MM.1S (cell line): ENCODE measurements at regions not wholly inside any gene's neighbourhood (a gene's known extent, or its start where the extent isn't known, plus 50 kb on each side); places are given as distances from the start of the nearest gene placed in this dataset.
"Not testable (repeated sequence)": the region's sequence is repeated elsewhere in the genome, so short reads cannot be mapped to it uniquely, and the experiment has no call there.

Experiments used
- DNase-seq: peaks from one replicate; pipeline ENCODE4 v3.0.0-alpha.2; 2015
- H2AFZ ChIP-seq: fragments of 300-600 bp; sonication (generic); 2 replicates; pipeline ENCODE4 v1.6.0; 2016; ENCODE audit warnings: antibody characterized with exemption, low read length
- H3F3A ChIP-seq: fragments of 300-600 bp; sonication (generic); 2 replicates; pipeline ENCODE4 v1.6.1; 2016; ENCODE audit warnings: mild to moderate bottlenecking, antibody characterized with exemption, low read length, moderate library complexity, mixed read lengths; ENCODE audit not compliant: insufficient read depth
- H3K27ac ChIP-seq: fragments of 300-600 bp; sonication (generic); 2 replicates; pipeline ENCODE4 v1.5.1; 2016; ENCODE audit warnings: mild to moderate bottlenecking, low read length
- H3K27me3 ChIP-seq: fragments of 300-600 bp; sonication (generic); replicated peaks from 2 replicates; pipeline ENCODE4 v1.6.0; 2016; ENCODE audit warnings: low read length; ENCODE audit not compliant: insufficient read depth
- H3K36me3 ChIP-seq: fragments of 300-600 bp; sonication (generic); replicated peaks from 2 replicates; pipeline ENCODE4 v1.6.1; 2016; ENCODE audit warnings: mild to moderate bottlenecking, low read length, mixed read lengths; ENCODE audit not compliant: insufficient read depth
- H3K4me1 ChIP-seq: fragments of 300-600 bp; sonication (generic); 2 replicates; pipeline ENCODE4 v1.6.1; 2016; ENCODE audit warnings: low read length, mixed read lengths
- H3K4me2 ChIP-seq: fragments of 300-600 bp; sonication (generic); 2 replicates; pipeline ENCODE4 v1.6.0; 2016; ENCODE audit warnings: low read depth, low read length
- H3K4me3 ChIP-seq: fragments of 300-600 bp; sonication (generic); 2 replicates; pipeline ENCODE4 v1.5.1; 2016; ENCODE audit warnings: low read length, mixed read lengths
- H3K79me2 ChIP-seq: fragments of 300-600 bp; sonication (generic); 2 replicates; pipeline ENCODE4 v1.6.1; 2016; ENCODE audit warnings: mixed run types, low read length, mixed read lengths
- H3K9ac ChIP-seq: fragments of 300-600 bp; sonication (generic); 2 replicates; pipeline ENCODE4 v1.6.1; 2016; ENCODE audit warnings: low read length, mixed read lengths
- H3K9me2 ChIP-seq: fragments of 300-600 bp; sonication (generic); replicated peaks from 2 replicates; pipeline ENCODE4 v1.6.1; 2016; ENCODE audit warnings: mild to moderate bottlenecking, low read length, mixed read lengths; ENCODE audit not compliant: insufficient read depth
- H3K9me3 ChIP-seq: fragments of 300-600 bp; sonication (generic); replicated peaks from 2 replicates; pipeline ENCODE4 v1.6.1; 2016; ENCODE audit warnings: mild to moderate bottlenecking, low read length, mixed read lengths; ENCODE audit not compliant: insufficient read depth
- H4K20me1 ChIP-seq: fragments of 300-600 bp; sonication (generic); 2 replicates; pipeline ENCODE4 v1.6.1; 2016; ENCODE audit warnings: mild to moderate bottlenecking, low read length, moderate library complexity, mixed read lengths; ENCODE audit not compliant: insufficient read depth
- CTCF ChIP-seq: fragments of 300-600 bp; sonication (generic); IDR thresholded peaks from 2 replicates; pipeline ENCODE4 v1.5.1; 2016; ENCODE audit warnings: antibody characterized with exemption, low read length, mixed read lengths
- EZH2 ChIP-seq: fragments of 300-600 bp; sonication (generic); optimal IDR thresholded peaks from 2 replicates; pipeline ENCODE3; 2017; ENCODE audit warnings: low read depth, mild to moderate bottlenecking, antibody characterized with exemption, low read length, mixed read lengths
- EZH2phosphoT487 ChIP-seq: fragments of 300-600 bp; sonication (generic); IDR thresholded peaks from 2 replicates; pipeline ENCODE4 v1.6.1; 2018; ENCODE audit warnings: antibody characterized with exemption, low read length

DNA sequence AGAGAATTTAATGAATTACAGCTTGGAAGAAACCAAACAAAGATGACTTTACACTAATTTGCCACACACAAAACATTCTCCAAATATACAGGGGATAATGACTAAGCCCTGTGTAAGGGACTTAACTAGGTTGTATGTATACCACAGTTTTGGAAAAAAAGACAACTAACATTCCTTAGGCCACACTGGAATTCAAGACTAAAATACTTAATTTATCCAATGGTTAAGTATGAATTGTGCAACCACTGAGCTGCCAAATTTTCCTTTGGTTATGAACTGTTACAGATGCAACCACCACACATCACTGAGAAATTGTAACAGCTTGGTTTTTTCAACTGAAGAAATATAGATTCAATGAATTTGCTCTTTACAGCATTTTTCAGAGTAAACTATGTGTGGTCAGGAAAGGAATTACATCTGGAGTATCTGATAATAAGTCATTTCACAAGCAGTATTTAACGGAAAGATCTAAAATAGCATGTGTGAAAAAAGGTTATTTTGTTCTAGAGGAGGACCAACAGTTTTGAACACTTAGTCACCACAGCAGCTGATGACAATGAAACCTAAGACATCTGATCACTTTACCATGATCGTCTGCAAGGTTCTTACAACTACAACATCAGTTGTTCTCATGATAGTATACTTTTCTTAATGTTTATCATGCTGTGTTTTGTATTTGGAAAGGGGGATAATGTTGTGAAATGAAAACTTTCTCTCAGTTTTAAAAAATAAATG is 318.8 kb downstream of the BCKDHB start:
- Histone ChIP-seq H3K27me3 (no peaks in the 10 kb centered on the region), H3K27ac (0 out of 2 replicates have a peak overlapping the region, but pooled peaks have one; percentile 5), H4K20me1 (no peaks in the 10 kb centered on the region), H3F3A (no peaks in the 10 kb centered on the region), H3K9me2 (no peaks in the 10 kb centered on the region), H3K36me3 (no peaks in the 10 kb centered on the region), H3K4me1 (no peaks in the 10 kb centered on the region), H3K4me2 (no peak overlapping the region), H3K9me3 (no peaks in the 10 kb centered on the region), H3K4me3 (no peak overlapping the region), H3K79me2 (no peaks in the 10 kb centered on the region), H3K9ac (no peak overlapping the region), H2AFZ (no peak overlapping the region)
- DNase-seq = no peak
- no peak for TF ChIP-seq EZH2phosphoT487
- no peak for TF ChIP-seq EZH2
- no peak for TF ChIP-seq CTCF

DNA sequence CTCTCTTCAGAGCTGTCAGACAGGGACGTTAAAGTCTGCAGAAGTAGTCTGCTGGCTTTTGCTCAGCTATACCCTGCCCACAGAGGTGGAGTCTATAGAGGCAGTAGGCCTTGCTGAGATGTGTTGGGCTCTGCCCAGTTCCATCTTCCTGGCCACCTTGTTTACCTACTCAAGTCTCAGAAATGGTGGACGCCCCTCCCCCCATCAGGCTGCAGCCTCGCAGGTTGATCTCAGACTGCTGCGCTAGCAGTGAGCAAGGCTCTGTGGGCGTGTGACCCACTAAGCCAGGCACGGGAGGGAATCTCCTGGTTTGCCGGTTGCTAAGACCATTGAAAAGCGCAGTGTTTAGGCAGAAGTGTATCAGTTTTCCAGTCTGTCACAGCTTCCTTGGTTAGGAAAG is 305.0 kb downstream of the BCKDHB start:
- no peak overlapping the region for H3K9ac ChIP-seq
- H3K9me2 ChIP-seq = no peaks in the 10 kb centered on the region
- no peak overlapping the region for H3K4me3 ChIP-seq
- H3K27me3 ChIP-seq = no peaks in the 10 kb centered on the region
- H3K27ac ChIP-seq = no peak overlapping the region
- no peak for TF ChIP-seq EZH2phosphoT487
- TF ChIP-seq CTCF = no peak
- H3F3A ChIP-seq = no peaks in the 10 kb centered on the region
- no peak overlapping the region for H2AFZ ChIP-seq
- no peaks in the 10 kb centered on the region for H4K20me1 ChIP-seq
- H3K79me2 ChIP-seq = no peaks in the 10 kb centered on the region
- H3K9me3 ChIP-seq = no peaks in the 10 kb centered on the region
- H3K4me2 ChIP-seq = no peak overlapping the region
- no peaks in the 10 kb centered on the region for H3K4me1 ChIP-seq
- DNase-seq = no peak
- no peaks in the 10 kb centered on the region for H3K36me3 ChIP-seq

GRCh38 chr6:80407976-80408375 is 301.5 kb downstream of the BCKDHB start:
- not testable (repeated sequence) for H3K4me1 ChIP-seq, DNase-seq, H3K9me2 ChIP-seq, H3K27me3 ChIP-seq, H3F3A ChIP-seq, H3K4me2 ChIP-seq, H3K9me3 ChIP-seq, H3K9ac ChIP-seq, H4K20me1 ChIP-seq, H3K36me3 ChIP-seq, H3K79me2 ChIP-seq, H2AFZ ChIP-seq, H3K27ac ChIP-seq, H3K4me3 ChIP-seq

DNA sequence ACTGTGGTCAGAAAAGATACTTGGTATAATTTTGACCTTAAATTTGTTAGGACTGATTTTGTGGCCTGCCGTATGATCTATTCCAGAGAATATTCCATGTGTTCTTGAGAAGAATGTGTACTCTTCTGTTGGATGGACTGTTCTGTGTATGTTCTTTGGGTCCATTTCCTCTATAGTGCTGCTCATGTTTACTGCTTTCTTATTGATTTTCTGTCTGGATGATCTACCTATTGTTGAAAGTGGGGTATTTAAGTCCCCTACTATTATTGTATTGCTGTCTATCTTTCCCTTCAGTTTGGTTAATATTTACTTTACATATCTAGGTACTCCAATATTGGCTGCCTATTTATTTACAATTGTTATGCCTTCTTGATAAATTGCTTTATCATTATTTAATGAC is 298.4 kb downstream of the BCKDHB start:
- Histone ChIP-seq H3K4me3 (no peak overlapping the region), H3F3A (no peaks in the 10 kb centered on the region), H3K9me3 (no peaks in the 10 kb centered on the region), H3K4me2 (no peak overlapping the region), H3K27ac (no peak overlapping the region), H4K20me1 (no peaks in the 10 kb centered on the region), H3K79me2 (no peaks in the 10 kb centered on the region), H3K27me3 (no peaks in the 10 kb centered on the region), H3K36me3 (no peaks in the 10 kb centered on the region), H3K4me1 (0 out of 2 replicates have a peak, but pooled peaks cover 5% of the 10 kb centered on the region), H3K9ac (no peak overlapping the region), H2AFZ (no peak overlapping the region), H3K9me2 (no peaks in the 10 kb centered on the region)
- TF ChIP-seq CTCF (no peak), EZH2phosphoT487 (no peak), EZH2 (no peak)
- no peak for DNase-seq
